Hepatocyte (in vitro differentiated cells): ENCODE measurements at regions not wholly inside any gene's neighbourhood (a gene's known extent, or its start where the extent isn't known, plus 50 kb on each side); places are given as distances from the start of the nearest gene placed in this dataset.

Source experiments
- EZH2phosphoT487 ChIP-seq: fragments of 200-600 bp; sonication (generic); IDR thresholded peaks from one replicate; pipeline ENCODE4 v1.6.1; 2018; ENCODE audit warnings: antibody characterized with exemption, mild to moderate bottlenecking, low read depth, moderate library complexity; ENCODE audit not compliant: unreplicated experiment, severe bottlenecking
- TF ChIP-seq, protein P1 (sequence below): fragments of 200-600 bp; sonication (generic); IDR thresholded peaks from 2 replicates; pipeline ENCODE4 v1.5.1; 2016; ENCODE audit warnings: antibody characterized with exemption, mild to moderate bottlenecking; ENCODE audit not compliant: poor library complexity

DNA sequence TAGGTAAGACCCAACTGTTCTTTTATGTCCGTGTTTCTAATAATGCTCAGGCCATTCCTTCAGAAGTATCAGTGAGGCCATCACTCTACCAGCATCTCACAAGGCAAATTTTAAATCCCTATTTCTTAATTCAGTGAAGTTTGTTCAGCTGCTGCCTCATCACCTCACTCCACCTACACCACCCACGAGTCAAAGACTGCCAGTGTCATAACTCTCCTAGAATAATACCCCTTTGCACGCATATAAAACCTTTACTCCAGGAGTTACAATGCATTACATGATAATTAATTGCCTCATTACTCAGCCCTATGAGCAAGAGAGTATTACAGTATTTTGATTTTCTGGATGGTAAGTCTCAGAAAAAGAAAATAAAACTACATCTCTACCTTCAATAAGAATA is 793.6 kb downstream of the TFAP2A start:
- TF ChIP-seq, protein P1, sequence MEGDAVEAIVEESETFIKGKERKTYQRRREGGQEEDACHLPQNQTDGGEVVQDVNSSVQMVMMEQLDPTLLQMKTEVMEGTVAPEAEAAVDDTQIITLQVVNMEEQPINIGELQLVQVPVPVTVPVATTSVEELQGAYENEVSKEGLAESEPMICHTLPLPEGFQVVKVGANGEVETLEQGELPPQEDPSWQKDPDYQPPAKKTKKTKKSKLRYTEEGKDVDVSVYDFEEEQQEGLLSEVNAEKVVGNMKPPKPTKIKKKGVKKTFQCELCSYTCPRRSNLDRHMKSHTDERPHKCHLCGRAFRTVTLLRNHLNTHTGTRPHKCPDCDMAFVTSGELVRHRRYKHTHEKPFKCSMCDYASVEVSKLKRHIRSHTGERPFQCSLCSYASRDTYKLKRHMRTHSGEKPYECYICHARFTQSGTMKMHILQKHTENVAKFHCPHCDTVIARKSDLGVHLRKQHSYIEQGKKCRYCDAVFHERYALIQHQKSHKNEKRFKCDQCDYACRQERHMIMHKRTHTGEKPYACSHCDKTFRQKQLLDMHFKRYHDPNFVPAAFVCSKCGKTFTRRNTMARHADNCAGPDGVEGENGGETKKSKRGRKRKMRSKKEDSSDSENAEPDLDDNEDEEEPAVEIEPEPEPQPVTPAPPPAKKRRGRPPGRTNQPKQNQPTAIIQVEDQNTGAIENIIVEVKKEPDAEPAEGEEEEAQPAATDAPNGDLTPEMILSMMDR: no peak
- TF ChIP-seq EZH2phosphoT487: no peak
